HG03159 (cell line): ENCODE measurements at regions not wholly inside any gene's neighbourhood (a gene's known extent, or its start where the extent isn't known, plus 50 kb on each side); places are given as distances from the start of the nearest gene placed in this dataset.
"Not testable (repeated sequence)": the region's sequence is repeated elsewhere in the genome, so short reads cannot be mapped to it uniquely, and the experiment has no call there.

ENCODE experiments used
- ATAC-seq: cut with Tn5 transposase; IDR thresholded peaks from one replicate; pipeline ENCODE4 v1.9.1; 2021; ENCODE audit warnings: mild to moderate bottlenecking, moderate library complexity; ENCODE audit not compliant: unreplicated experiment

- no peak for ATAC-seq
These were observed 152.3 kb downstream of the PCTP start for GRCh38 chr17:55903028-55903690.

DNA sequence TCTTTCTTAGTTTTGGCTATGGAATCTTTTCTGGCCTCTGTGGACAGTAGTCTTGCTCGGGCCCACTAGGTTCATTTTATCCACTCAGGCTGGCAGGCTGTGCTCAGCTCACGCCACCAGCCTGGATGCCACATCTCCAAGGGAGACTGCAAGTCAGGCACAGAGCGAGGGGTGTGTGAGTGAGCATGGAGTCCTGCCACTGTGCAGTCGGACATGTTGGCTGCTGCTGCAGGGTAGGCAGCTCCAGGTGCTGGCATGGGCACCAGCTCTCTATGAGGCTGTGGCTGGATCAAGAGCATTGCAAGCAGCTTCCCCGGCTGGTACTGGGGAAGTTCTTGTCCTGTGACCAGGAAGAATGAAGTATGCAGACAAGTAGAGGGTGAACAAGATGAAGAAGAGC, 158.9 kb downstream of the PCTP start:
- no peak for ATAC-seq

DNA sequence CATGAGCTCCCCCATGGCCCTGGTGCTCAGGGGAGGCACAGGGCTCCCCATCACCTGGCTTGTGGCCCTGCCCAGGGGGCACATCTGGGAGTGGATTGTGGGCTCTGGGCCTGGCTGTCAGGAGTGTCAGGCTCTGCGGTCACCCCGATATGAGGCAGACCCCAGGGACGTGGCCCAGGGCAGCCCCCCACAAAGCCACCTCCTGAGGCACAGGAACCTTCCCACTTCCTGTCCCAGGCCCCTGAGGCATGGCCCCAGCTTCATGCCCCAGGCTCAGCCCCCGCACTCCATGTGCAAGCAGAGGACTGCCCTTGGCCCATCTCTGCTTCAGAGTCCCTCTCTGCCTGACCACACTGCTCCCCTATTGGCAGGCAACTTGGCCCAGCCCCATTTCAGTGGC, 160.3 kb downstream of the PCTP start:
- ATAC-seq: no peak

DNA sequence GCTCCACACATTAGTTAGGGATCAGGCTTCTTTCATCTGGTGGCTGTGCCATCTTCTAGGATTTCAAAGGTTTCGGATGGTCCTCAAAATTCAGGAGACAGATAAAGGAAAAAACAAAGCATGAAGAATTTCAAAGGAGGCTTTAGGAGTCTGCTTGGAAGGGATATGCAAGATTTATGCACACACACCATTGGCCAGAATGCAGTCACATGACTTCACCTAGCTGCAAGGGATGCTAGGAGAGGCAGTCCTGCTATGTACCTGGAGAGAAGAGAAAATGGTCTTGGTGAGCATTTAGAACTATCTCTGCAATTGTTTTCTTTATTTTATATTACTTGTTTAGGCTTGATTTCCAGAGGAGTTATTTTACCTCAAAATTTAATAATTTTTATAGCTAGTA, 174.6 kb downstream of the PCTP start:
- no peak for ATAC-seq

- ATAC-seq: no peak
These were observed 175.6 kb downstream of the PCTP start for GRCh38 chr17:55926276-55926990.

GRCh38 chr17:55930291-55930809, 179.5 kb downstream of the PCTP start:
- no peak for ATAC-seq

- no peak for ATAC-seq
These were observed 180.6 kb downstream of the PCTP start for GRCh38 chr17:55931446-55931845.

GRCh38 chr17:55932973-55933372, 182.1 kb downstream of the PCTP start:
- no peak for ATAC-seq

DNA sequence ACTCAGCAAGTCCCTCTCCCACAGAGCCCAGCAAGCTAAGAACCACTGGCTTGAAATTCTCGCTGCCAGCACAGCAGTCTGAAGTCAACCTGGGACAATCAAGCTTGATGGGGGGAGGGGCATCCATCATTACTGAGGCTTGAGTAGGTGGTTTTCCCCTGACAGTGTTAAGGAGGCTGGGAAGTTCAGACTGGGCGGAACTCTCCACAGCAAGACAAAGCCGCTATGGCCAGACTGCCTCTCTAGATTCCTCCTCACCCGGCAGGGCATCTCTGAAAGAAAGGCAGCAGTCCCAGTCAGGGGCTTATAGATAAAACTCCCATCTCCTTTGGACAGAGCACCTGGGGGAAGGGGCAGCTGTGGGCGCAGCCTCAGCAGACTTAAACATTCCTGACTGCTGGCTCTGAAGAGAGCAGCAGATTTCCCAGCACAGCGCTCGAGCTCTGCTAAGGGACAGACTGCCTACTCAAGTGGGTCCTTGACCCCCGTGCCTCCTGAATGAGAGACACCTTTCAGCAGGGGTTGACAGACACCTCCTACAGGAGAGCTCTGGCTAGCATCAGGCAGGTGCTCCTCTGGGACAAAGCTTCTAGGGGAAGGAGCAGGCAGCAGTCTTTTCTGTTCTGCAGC, 188.4 kb downstream of the PCTP start:
- not testable (repeated sequence) for ATAC-seq

DNA sequence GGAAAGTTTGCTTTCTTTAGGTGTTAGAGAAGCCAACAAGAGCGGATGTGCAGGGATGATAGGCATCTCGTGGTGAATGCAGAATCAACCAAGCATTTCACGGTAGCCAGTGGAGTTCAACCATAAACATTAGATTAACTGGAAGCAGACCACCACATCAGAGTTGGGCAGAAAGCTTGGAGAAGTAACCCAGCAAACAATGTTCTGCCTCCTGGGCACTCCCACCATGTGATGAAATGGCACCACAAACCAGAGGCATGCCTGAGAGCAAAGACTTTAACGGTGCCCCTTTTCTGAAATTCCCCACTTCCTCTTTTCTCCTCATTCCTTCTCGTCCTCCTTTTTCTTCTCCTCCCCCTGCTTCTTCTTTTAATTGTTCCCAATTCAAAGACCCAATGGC, 193.5 kb upstream of the ANKFN1 start:
- ATAC-seq: no peak

DNA sequence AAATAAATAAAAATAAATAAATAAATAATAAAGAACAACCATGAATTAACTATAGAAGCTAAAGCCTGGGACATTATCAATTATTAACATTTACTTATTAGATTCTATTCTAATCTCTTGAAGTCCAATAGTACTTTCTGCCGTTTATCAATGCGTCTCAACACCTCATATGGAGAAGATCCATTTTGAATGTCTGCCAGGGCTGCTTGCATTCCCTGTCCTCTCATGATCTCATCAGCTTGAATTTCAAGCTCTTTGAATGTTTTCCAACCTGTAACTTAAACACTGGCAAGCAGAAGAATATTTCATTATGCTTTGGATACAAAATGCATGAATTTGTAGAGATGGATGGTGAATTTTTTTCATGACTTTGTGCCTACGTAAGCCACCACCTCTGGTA, 191.9 kb upstream of the ANKFN1 start:
- no peak for ATAC-seq

DNA sequence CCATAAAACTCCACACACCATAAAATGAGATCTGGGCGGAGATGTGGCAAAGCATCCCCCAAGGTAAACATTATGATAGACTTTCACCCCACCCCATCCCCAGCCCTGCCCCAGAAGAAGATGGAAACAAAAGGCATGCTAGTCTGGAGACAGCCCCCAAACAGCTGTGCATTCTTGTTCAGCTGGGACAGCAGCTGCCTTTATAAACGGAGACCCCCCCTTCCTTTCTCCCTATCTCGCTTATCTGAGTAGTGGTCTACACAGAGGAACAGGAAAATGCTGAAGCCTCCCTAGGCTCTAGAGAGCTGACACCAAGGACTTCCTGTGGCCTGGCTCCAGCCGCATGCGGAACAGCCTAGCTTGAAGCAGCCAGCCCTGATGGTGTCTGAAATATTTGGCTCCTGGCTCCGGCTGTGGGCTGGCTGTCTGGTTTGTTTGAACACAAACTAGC, 190.3 kb upstream of the ANKFN1 start:
- ATAC-seq: no peak

DNA sequence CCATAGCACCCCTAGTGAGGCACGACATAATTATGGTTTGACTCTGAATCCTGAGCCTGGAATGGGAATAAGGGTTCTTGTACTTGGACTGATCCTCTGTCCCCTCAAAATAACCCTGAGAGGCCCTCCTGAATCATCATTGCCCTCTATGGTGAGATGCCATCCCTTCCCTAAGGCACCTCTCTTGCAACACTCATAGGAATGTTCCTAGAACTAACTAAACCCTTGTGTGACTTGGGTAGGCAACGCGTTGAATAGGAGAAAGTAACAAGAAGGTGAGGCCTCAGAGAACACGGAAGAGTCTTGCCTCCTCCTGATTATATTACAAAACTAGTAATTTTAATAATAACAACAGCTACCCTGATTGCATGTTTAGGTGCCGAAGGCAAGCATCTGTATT, 189.1 kb upstream of the ANKFN1 start:
- no peak for ATAC-seq

GRCh38 chr17:55965051-55965450, 188.2 kb upstream of the ANKFN1 start:
- no peak for ATAC-seq

DNA sequence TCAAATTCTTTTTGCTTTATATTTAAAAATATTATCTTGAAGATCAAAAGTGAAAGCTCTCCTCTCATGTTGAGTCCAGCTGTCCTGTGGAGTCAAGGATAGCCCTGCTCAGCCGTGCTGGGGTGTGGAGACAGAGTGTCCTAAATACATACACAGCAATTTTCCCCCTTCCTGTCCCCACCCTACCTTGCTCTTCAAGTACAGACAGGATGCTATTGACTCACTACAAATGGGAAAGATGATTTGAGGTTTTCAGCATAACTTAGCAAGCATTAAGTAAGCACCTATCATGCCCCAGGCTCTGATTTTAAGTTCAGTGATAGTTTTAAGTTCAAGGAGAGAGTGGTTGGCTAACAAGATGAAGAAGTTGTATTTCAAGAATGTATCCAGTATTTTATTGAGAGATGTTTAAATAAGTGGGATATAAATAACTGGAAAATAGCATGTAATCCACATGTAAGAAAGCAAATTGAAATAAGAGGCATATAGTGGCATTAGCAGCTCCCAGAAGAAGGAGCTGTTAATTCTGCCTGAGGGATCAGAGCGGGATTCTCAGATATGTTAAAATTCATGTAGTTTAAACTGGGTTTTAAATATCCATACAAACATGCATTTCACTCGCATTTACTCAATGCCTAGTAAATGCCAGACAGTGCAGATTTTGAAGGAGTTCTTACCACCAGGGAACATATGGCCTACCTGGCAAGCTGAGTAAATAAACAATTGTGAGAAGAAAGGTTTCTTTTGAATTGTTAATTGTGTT, 183.5 kb upstream of the ANKFN1 start:
- ATAC-seq: no peak

DNA sequence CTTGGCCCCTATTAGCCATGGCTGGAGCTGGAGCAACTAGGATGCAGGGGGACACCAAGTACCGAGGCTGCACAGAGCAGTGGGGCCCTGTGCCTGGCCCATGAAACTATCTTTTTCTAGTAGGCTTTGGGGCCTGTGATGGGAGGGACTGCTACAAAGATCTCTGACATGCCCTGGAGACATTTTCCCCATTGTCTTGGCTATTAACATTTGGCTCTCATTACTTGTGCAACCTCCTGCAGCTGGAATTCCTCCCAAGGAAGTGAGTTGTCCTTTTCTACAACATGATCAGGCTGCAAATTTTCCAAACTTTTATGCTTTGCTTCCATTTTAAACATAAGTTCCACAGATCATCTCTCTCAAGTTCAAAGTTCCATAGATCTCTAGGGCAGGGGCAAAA, 174.7 kb upstream of the ANKFN1 start:
- ATAC-seq: no peak

DNA sequence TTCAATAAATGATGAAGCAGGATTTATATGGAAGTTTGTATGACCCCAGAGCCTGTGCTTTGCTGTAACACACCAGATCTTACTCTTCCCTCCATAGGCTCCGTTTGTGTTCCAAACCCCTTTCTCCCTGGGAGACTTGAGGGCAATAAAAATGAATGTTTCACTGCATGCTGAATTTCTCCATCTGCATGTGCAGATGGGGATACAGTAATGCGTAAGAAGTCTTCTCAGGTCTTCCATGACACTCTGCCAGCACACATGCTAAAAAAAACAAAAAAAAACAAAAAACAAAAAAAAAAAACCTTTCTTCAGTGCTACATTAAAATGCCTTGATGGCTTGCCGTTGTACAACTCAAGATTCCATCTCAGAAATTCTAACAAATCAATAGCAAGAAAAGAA, 170.2 kb upstream of the ANKFN1 start:
- ATAC-seq: no peak

DNA sequence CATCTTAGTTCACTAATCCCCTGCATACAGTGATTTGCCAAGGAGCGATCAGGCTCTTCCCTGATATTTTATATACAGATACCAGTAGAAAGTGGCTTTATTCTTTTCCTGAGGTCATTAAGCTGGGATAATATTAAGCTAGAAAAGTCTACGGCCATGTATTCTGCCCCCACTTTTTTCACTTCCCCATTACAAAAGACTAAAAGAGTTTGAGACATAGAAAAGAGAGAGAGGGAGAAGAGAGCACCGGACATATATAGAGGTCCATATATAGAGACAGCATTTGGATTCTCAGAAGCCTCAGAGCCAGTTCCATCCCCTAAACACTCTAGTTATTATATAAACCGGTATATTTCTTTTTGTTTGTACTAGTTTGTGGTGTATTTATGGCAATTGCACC, 166.5 kb upstream of the ANKFN1 start:
- no peak for ATAC-seq

- ATAC-seq: no peak
These were observed 164.4 kb upstream of the ANKFN1 start for GRCh38 chr17:55988861-55989260.

GRCh38 chr17:55990332-55991006, 162.8 kb upstream of the ANKFN1 start:
- ATAC-seq: no peak

DNA sequence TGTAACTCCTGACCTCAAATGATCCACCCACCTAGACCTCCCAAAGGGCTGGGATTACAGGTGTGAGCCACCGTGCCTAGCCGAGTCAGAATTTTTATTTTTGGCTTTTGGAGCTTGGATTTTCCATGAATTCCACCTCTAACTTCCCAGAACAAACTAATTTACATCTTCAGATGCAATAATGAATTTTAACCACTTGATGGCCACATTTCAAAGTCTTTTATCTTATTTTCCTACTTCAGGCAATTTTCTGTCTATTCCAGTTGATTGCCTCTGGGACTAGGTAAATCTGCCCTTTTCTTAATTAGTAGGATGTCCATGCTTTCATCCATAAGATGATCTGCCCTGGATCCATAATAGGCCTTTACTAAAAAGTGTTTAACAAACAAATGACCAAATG, 156.4 kb upstream of the ANKFN1 start:
- no peak for ATAC-seq
